GM12892 (cell line): ENCODE measurements at regions not wholly inside any gene's neighbourhood (a gene's known extent, or its start where the extent isn't known, plus 50 kb on each side); places are given as distances from the start of the nearest gene placed in this dataset.

Experiments
- POLR2A ChIP-seq: IDR thresholded peaks from 2 replicates; pipeline ENCODE4 v1.6.1; 2011; ENCODE audit warnings: low read depth, low read length, control low read depth
- POLR2AphosphoS5 ChIP-seq: IDR thresholded peaks from 2 replicates; pipeline ENCODE4 v1.6.1; 2011; ENCODE audit warnings: low read depth, low read length, control low read depth
- TAF1 ChIP-seq: IDR thresholded peaks from 2 replicates; pipeline ENCODE4 v1.6.1; 2011; ENCODE audit warnings: low read depth, mild to moderate bottlenecking, control low read depth, low read length, borderline replicate concordance

DNA sequence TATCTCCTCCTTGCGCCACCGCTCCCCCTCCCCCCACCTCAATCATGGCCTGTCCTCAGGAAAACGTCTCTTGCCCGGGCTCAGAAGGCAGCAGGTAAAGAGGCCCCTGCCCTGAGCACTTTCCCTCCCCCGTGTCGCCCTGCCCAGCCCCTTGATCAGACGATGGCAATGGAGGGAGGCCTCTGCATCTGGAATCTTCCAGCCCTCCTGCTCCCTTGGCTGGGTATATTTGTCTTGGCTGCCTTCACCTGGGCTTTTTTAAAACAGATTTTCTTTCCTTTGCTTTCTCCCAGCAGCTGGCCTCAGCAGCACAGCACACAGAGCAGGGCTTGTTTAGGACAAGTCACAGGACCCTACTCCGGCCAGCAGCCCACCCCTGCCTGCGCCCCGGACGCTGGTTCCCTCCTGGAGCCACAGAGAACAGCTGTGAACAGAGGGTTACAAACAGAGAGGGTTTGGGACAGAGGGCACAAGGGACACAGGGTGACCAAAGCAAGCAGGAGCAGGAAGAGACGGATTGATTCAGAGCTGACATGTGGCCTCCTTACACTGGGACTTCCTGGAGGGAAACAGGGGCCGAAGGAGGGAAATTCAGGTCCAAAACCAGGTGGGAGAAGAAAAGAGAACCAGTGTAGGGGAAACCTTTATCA, 78.7 kb downstream of the ISG20 start:
- TF ChIP-seq POLR2A = no peak
- no peak for TF ChIP-seq TAF1
- TF ChIP-seq POLR2AphosphoS5 = no peak
